ENCODE measurements at regions not wholly inside any gene's neighbourhood (a gene's known extent, or its start where the extent isn't known, plus 50 kb on each side); places are given as distances from the start of the nearest gene placed in this dataset.

- Mint-ChIP-seq H3K9me3 (no peaks in the 10 kb centered on the region), H3K4me1 (no peaks in the 10 kb centered on the region), H3K27ac (no peak overlapping the region), H3K4me3 (no peak overlapping the region), H3K27me3 (ENCODE audit: low read depth) (no peaks in the 10 kb centered on the region), H3K36me3 (ENCODE audit: insufficient read depth in 1 of 3, low read depth in 3 of 3) (no peaks in the 10 kb centered on the region; a peak in 1 of 7 replicates)
- Histone ChIP-seq H3K4me2 (ENCODE audit: insufficient read depth, insufficient read length, low read length) (no peak overlapping the region), H2AFZ (ENCODE audit: low read length) (no peak overlapping the region), H3K23ac (ENCODE audit: insufficient read length, low read depth, low read length) (no peak overlapping the region), H3K4ac (ENCODE audit: low read depth, low read length) (no peak overlapping the region), H4K8ac (replicated peaks; ENCODE audit: insufficient read length, low read depth, low read length) (no peak overlapping the region), H2AK5ac (ENCODE audit: insufficient read length, low read length) (no peak overlapping the region), H3K14ac (ENCODE audit: insufficient read depth, low read length) (no peak overlapping the region), H3K4me1 (ENCODE audit: insufficient read depth, low read length) (no peaks in the 10 kb centered on the region), H3K27ac (ENCODE audit: insufficient read length, low read depth, low read length) (no peak overlapping the region), H3K79me1 (ENCODE audit: insufficient read depth, low read depth, low read length, poor library complexity, severe bottlenecking) (no peaks in the 10 kb centered on the region), H2BK15ac (ENCODE audit: low read depth, low read length) (no peak overlapping the region), H3K79me2 (ENCODE audit: insufficient read depth, low read length) (no peaks in the 10 kb centered on the region), H3K9ac (ENCODE audit: extremely low read depth, insufficient read length, low read length) (no peak overlapping the region), H4K91ac (ENCODE audit: insufficient read length, low read depth, low read length) (no peak overlapping the region), H3K23me2 (ENCODE audit: insufficient read length, low read depth, low read length, poor library complexity, severe bottlenecking) (no peaks in the 10 kb centered on the region), H2BK12ac (ENCODE audit: insufficient read length, low read depth, low read length) (no peak overlapping the region), H4K5ac (ENCODE audit: insufficient read length, low read depth, low read length) (no peak overlapping the region), H2BK120ac (ENCODE audit: low read depth, low read length, poor library complexity, severe bottlenecking) (no peak overlapping the region), H4K20me1 (ENCODE audit: control insufficient read depth, insufficient read depth, insufficient read length) (no peaks in the 10 kb centered on the region), H3K56ac (ENCODE audit: insufficient read length, low read depth, low read length) (no peak overlapping the region), H3T11ph (ENCODE audit: low read length) (no peak overlapping the region), H2BK20ac (ENCODE audit: low read depth, low read length, poor library complexity, severe bottlenecking) (no peak overlapping the region), H2BK5ac (ENCODE audit: insufficient read length, low read length) (no peak overlapping the region), H3K27me3 (ENCODE audit: insufficient read depth, low read length) (no peaks in the 10 kb centered on the region), H3K18ac (ENCODE audit: insufficient read length, low read depth, low read length) (no peak overlapping the region), H3K9me3 (ENCODE audit: control insufficient read depth, low read depth, low read length) (no peaks in the 10 kb centered on the region)
- no peak for TF ChIP-seq CTCF (conservative IDR thresholded peaks at IDR 0.05)
- WGBS (ENCODE audit: extremely low coverage, insufficient read length, low lambda C conversion rate): no CpG with 5 or more reads among the region's 1 CpG
- no peak for DNase-seq
Measured at GRCh38 chr1:198018529-198018928, 101.4 kb downstream of the LHX9 start.
